Progenitor cell of endocrine pancreas (in vitro differentiated cells): ENCODE measurements at regions not wholly inside any gene's neighbourhood (a gene's known extent, or its start where the extent isn't known, plus 50 kb on each side); places are given as distances from the start of the nearest gene placed in this dataset.
"Not testable (repeated sequence)": the region's sequence is repeated elsewhere in the genome, so short reads cannot be mapped to it uniquely, and the experiment has no call there.

ENCODE experiments used
- DNase-seq: peaks from one replicate; pipeline ENCODE4 v3.0.0; 2021; ENCODE audit warnings: low spot score; ENCODE audit not compliant: unreplicated experiment
- H3K27ac Mint-ChIP-seq: 2 replicates; pipeline ENCODE4 v1.8.0; 2021; ENCODE audit warnings: mild to moderate bottlenecking, moderate library complexity, mixed read lengths
- H3K27me3 Mint-ChIP-seq: 2 replicates; pipeline ENCODE4 v1.8.0; 2021; ENCODE audit warnings: mixed read lengths
- H3K36me3 Mint-ChIP-seq: 2 replicates; pipeline ENCODE4 v1.8.0; 2022; ENCODE audit warnings: mixed read lengths; ENCODE audit not compliant: insufficient read depth
- H3K4me1 Mint-ChIP-seq: 2 replicates; pipeline ENCODE4 v1.8.0; 2021; ENCODE audit warnings: low read depth, mixed read lengths
- H3K4me3 Mint-ChIP-seq: 2 replicates; pipeline ENCODE4 v1.8.0; 2021; ENCODE audit warnings: low read depth, mild to moderate bottlenecking, moderate library complexity, mixed read lengths
- H3K9me3 Mint-ChIP-seq: 2 replicates; pipeline ENCODE4 v1.8.0; 2021; ENCODE audit warnings: low read depth, mixed read lengths
- TF ChIP-seq, protein P1 (sequence below): fragments of 200-600 bp; sonication (generic); IDR thresholded peaks from one replicate; pipeline ENCODE4 v1.5.0; 2021; ENCODE audit warnings: antibody characterized with exemption, mild to moderate bottlenecking; ENCODE audit not compliant: unreplicated experiment

DNA sequence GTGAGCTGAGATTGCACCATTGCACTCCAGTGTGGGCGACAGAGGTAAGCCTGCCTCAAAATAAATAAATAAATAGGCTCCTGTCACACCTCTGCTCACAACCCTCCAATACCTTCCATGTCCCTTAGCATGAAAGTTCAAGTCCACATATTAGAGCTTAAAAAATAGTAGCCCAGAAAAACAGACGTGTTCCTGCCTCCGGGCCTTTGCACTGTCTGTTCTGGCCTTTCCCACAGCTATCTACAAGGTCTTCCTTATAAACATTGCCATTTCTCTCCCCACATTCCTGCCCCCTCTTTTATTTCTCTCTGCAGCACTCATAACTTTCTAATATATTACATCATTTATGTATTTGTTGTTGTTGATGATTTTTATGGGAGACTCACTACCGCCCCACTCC, 85.6 kb upstream of the CASZ1 start:
- peaks cover 1% of the 10 kb centered on the region for H3K4me1 Mint-ChIP-seq

DNA sequence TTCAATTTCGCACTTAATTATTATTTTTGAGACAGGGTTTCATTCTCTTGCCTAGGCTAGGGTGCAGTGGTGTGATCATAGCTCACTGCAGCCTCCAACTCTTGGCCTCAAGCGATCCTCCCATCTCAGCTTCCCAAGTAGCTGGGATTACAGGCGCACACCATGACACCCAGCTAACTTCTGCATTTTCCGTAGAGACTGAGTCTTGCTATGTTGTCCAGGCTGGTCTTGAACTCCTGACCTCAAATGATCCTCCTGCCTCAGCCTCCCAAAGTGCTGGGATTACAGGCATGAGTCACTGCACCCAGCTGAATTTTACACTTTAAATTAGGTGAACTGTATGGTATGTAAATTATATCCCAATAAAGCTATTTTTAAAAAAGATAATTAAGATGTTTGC, 90.6 kb upstream of the CASZ1 start:
- not testable (repeated sequence) for H3K27ac Mint-ChIP-seq, DNase-seq, H3K36me3 Mint-ChIP-seq, H3K9me3 Mint-ChIP-seq, H3K4me3 Mint-ChIP-seq, H3K27me3 Mint-ChIP-seq
- H3K4me1 Mint-ChIP-seq: peaks cover 23% of the 10 kb centered on the region

More for the DNA sequence above, 85.6 kb upstream of the CASZ1 start:
- Mint-ChIP-seq H3K27me3 (peaks cover 2% of the 10 kb centered on the region), H3K9me3 (no peaks in the 10 kb centered on the region), H3K4me3 (no peak overlapping the region), H3K36me3 (no peaks in the 10 kb centered on the region), H3K27ac (no peak overlapping the region)
- DNase-seq: no peak
- TF ChIP-seq, protein P1, sequence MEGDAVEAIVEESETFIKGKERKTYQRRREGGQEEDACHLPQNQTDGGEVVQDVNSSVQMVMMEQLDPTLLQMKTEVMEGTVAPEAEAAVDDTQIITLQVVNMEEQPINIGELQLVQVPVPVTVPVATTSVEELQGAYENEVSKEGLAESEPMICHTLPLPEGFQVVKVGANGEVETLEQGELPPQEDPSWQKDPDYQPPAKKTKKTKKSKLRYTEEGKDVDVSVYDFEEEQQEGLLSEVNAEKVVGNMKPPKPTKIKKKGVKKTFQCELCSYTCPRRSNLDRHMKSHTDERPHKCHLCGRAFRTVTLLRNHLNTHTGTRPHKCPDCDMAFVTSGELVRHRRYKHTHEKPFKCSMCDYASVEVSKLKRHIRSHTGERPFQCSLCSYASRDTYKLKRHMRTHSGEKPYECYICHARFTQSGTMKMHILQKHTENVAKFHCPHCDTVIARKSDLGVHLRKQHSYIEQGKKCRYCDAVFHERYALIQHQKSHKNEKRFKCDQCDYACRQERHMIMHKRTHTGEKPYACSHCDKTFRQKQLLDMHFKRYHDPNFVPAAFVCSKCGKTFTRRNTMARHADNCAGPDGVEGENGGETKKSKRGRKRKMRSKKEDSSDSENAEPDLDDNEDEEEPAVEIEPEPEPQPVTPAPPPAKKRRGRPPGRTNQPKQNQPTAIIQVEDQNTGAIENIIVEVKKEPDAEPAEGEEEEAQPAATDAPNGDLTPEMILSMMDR: no peak

- H3K27me3 Mint-ChIP-seq: peaks cover 5% of the 10 kb centered on the region
- TF ChIP-seq, protein P1: peak; percentile 26
- no peaks in the 10 kb centered on the region for H3K36me3 Mint-ChIP-seq
- DNase-seq: no peak
- H3K4me1 Mint-ChIP-seq: peaks cover 24% of the 10 kb centered on the region
- H3K27ac Mint-ChIP-seq: no peak overlapping the region
- no peaks in the 10 kb centered on the region for H3K9me3 Mint-ChIP-seq
- H3K4me3 Mint-ChIP-seq: peak overlapping the region; percentile 55
Observed at GRCh38 chr1:10888291-10888690, 91.8 kb upstream of the CASZ1 start.

DNA sequence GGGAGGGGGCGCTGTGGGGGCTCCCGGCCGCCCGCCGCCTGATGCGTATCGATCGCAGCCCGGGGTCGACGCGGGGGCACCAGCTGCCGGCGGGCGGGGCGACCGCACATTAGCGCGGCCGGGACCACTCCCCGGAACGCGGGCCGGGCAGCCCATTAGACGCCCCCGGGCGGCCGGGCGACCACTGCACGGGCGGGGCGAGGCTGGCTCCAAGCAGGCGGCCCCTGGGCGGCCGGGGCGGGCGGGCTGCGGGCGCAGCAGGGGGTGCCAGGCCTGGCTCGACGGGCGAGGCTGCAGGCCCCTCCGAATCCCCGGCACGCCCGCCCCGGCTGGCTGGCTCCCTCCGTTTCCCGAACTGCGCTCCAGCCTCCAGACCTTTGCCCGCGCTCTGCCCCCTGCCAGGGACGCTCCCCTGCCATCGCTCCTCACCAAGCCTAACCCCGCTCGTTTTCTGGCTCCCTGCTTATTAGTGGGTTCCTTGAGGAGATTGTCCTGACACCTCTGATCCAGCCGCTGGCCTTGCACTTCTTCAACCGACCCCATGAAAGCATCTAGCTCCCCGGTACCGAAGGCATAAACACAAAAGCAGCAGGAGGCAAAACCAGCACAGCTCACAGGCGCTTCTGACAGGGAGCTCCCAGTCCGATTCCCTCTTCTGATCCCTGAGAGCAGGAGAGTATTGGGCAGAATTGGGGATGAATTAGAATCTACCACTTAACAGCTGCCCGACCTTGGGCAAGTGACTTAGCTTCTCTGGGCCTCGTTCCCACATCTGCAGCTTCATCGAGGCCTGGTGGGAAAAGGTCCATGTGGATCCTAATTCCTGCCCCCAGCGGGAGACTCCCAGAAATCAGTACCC, 92.6 kb upstream of the CASZ1 start:
- H3K36me3 Mint-ChIP-seq: no peaks in the 10 kb centered on the region
- TF ChIP-seq, protein P1: peak; percentile 25
- DNase-seq: peak; percentile 68
- peaks cover 5% of the 10 kb centered on the region for H3K27me3 Mint-ChIP-seq
- H3K4me1 Mint-ChIP-seq: peaks cover 24% of the 10 kb centered on the region
- H3K9me3 Mint-ChIP-seq: no peaks in the 10 kb centered on the region
- peak overlapping the region; percentile 76 for H3K4me3 Mint-ChIP-seq
- H3K27ac Mint-ChIP-seq: peak overlapping the region; percentile 93

DNA sequence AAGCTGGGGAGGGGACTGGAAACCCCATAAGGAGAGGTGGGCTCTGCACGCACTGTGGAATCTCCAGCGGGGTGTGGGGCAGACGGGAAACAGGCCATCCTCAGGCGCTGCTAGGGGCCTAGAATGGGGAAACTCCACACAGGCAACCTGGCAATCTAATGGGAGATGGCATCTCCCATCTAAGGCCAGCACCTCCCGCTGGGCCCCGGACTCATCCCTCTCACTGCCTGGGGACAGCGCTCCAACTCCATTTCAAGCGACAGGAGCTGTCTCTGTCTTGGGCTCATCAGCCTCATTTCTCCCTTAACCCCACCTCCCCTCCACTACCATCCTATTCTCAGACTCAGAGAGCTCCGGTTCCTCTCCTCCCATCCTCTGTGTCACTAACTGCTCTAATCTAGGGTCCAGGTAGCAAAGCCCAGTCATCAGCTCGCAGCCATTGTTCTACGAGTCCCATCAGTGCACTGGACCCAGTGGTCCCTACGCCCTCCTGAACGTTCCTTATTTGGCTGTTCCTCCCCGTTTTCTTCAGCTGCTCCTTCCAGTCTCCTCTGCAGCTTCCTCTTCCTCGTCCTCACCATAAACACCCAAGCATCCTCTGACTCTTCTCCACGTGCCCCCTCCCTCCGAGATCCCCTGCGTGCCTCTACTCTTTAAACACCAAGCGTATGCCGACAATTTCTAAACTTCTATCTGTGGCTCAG, 93.4 kb upstream of the CASZ1 start:
- Mint-ChIP-seq H3K9me3 (no peaks in the 10 kb centered on the region), H3K4me1 (peaks cover 24% of the 10 kb centered on the region), H3K4me3 (peak overlapping the region; percentile 48), H3K36me3 (no peaks in the 10 kb centered on the region), H3K27ac (peak overlapping the region; percentile 79), H3K27me3 (peaks cover 5% of the 10 kb centered on the region)
- TF ChIP-seq, protein P1: no peak
- DNase-seq: no peak
